Heart left ventricle (tissue), 16 donors: ENCODE measurements at regions not wholly inside any gene's neighbourhood (a gene's known extent, or its start where the extent isn't known, plus 50 kb on each side); places are given as distances from the start of the nearest gene placed in this dataset.

Experiments used
- ATAC-seq, 4 donors: fragments of 200-7000 bp; cut with Tn5 transposase; one replicate each; pipeline ENCODE4 v1.9.1; 2020 to 2022; ENCODE audit warnings: moderate library complexity in 4 of 4, mild to moderate bottlenecking in 3 of 4, moderate number of reproducible peaks in 1 of 4
- DNase-seq, 5 donors: peaks; one replicate each; pipeline ENCODE4 v3.0.0-alpha.2; 2020
- H3K27ac ChIP-seq, 12 donors: fragments of 200-600 bp; sonication (generic) in 4 of 12; one replicate each; pipeline versions ENCODE4 v1.5.0 to v1.8.0; 2016 to 2022; ENCODE audit warnings: mild to moderate bottlenecking in 2 of 12
- H3K27me3 ChIP-seq, 9 donors: fragments of 200-600 bp; sonication (generic) in 2 of 9; one replicate each; pipeline versions ENCODE4 v1.5.1 to v1.8.0; 2016 to 2022; ENCODE audit warnings: mild to moderate bottlenecking in 3 of 9
- H3K36me3 ChIP-seq, 9 donors: fragments of 200-600 bp; sonication (generic) in 2 of 9; one replicate each; pipeline versions ENCODE4 v1.5.0 to v1.8.0; 2018 to 2022; ENCODE audit warnings: mild to moderate bottlenecking in 2 of 9
- H3K4me1 ChIP-seq, 12 donors: fragments of 200-600 bp; sonication (generic) in 4 of 12; one replicate each; pipeline versions ENCODE4 v1.5.0 to v1.8.0; 2016 to 2022; ENCODE audit warnings: mild to moderate bottlenecking in 3 of 12
- H3K4me3 ChIP-seq, 12 donors: fragments of 200-600 bp; sonication (generic) in 4 of 12; one replicate each; pipeline versions ENCODE4 v1.5.0 to v1.8.0; 2017 to 2022; ENCODE audit warnings: mild to moderate bottlenecking in 9 of 12, moderate library complexity in 4 of 12
- H3K9me3 ChIP-seq, 12 donors: fragments of 200-600 bp; sonication (generic) in 4 of 12; one replicate each; pipeline versions ENCODE4 v1.5.0 to v1.8.0; 2016 to 2022; ENCODE audit warnings: mild to moderate bottlenecking in 1 of 12
- POLR2A ChIP-seq, 2 donors: fragments of 450-650 bp; IDR thresholded peaks; one replicate each; pipeline ENCODE4 v1.6.1; 2017; ENCODE audit warnings: antibody characterized with exemption in 2 of 2, mild to moderate bottlenecking in 2 of 2, moderate library complexity in 2 of 2
- WGBS, 4 donors: extraction: QIAGEN DNeasy Blood & Tissue Kit in 2 of 4; methylation state at CpG; one replicate each; pipeline versions ENCODE4 v1.1.5 to v1.1.7; 2013 to 2018; 5-methylcytosine and 5-hydroxymethylcytosine counted together
- intact Hi-C, 10 donors: fragments of 100-400 bp; cut with DNase I; formaldehyde crosslinking; loops; one replicate each; pipeline versions ENCODE4 v1.11.1 to v1.14.2; 2022
- TF ChIP-seq, protein P1 (sequence below), 12 donors: fragments of 200-600 bp; sonication (generic) in 4 of 12; IDR thresholded peaks; one replicate each; pipeline versions ENCODE4 v1.5.0 to v1.8.0; 2018 to 2022; ENCODE audit warnings: antibody characterized with exemption in 12 of 12, mild to moderate bottlenecking in 5 of 12
- donor health status: ischemic (EF 13 %, LVEDD 7.1; RV severe dilation, severe dysfunction).
- donor health status: healthy with polysubstance abuse.
- donor health status: DM: no; HTN: yes; CAD: no.
- donor health status: DM: no; HTN: no; CAD: no.
- donor health status: ischemic (EF 25% LVEDD 6.9; RV normal size, moderate dysfunction).
- donor health status: ischemic (EF 25% LVEDD 5.7; RV mildly dilated, moderate dysfunction).
- donor health status: healthy.
- donor health status: DM: yes; HTN: yes; CAD: no.
- donor health status: ischemic (EF 35%, LVEDD 5.7; RV mildly dilated, moderate dysfunction).
- donor health status: nonischemic (EF 11% LVEDD 7.7; RV severe dilation, severe dysfunction).
- donor health status: DM: yes; HTN: yes; CAD: no.
- donor health status: PGD.
- donor health status: ischemic (EF 29% LVEDD 5.4; RV normal size, mild dysfunction).
- donor health status: nonischemic (EF 23%, LVEDD 6.1; RV moderate dilation, normal function).

DNA sequence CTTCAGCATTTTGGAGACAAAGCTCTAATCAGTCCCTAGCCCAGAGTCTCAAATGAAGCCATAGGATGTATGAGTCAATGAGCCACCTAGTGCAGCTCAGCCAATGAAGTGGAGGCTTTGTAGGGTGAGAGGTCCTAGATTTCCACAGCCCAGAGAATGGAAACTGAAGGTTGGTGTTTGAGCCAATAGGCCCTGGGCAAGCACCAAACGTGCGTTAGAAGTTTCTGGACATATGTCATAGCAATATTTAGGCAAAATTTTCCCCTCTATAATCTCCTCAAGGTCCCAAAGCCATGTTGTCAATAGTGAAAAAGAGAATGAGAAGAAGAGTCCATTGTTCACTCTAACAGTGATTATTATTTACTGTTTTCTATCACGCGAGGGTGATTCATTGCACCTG is 361.3 kb downstream of the PLPP3 start:
- Histone ChIP-seq H3K4me3 (no peak overlapping the region), H3K4me1 (peaks cover 0 to 4% (median 0%) of the 10 kb centered on the region in 12 donors), H3K27me3 (no peaks in the 10 kb centered on the region), H3K9me3 (no peaks in the 10 kb centered on the region), H3K36me3 (no peaks in the 10 kb centered on the region), H3K27ac (no peak overlapping the region)
- ATAC-seq, result no peak
- 90 to 97% (median 95%) methylated on average over 4 of the region's 4 CpGs for WGBS, 4 donors
- DNase-seq, result no peak
- intact Hi-C loops, result no loop called here
- TF ChIP-seq, protein P1, sequence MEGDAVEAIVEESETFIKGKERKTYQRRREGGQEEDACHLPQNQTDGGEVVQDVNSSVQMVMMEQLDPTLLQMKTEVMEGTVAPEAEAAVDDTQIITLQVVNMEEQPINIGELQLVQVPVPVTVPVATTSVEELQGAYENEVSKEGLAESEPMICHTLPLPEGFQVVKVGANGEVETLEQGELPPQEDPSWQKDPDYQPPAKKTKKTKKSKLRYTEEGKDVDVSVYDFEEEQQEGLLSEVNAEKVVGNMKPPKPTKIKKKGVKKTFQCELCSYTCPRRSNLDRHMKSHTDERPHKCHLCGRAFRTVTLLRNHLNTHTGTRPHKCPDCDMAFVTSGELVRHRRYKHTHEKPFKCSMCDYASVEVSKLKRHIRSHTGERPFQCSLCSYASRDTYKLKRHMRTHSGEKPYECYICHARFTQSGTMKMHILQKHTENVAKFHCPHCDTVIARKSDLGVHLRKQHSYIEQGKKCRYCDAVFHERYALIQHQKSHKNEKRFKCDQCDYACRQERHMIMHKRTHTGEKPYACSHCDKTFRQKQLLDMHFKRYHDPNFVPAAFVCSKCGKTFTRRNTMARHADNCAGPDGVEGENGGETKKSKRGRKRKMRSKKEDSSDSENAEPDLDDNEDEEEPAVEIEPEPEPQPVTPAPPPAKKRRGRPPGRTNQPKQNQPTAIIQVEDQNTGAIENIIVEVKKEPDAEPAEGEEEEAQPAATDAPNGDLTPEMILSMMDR (IDR thresholded peaks at IDR 0.05), result no peak
- no peak for TF ChIP-seq POLR2A (IDR thresholded peaks at IDR 0.05)

DNA sequence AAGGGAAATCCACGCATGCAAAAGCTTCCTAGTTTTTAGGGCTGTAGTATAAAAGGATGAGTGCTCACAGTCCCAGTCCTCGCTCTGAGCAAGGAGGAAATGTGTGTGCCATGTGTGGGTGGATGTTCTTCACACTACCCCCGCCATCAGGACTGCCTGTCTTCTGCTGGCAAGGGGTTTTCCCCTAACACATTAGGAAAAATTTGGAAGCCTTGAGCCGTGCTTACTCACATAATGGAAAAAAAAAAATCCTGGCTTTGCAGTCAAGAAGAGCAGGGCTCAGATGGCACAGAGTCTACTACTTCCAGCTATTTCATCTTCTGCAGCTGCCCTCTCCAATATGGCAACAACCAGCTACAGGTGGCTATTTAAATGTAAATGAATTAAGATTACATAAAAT is 363.1 kb downstream of the PLPP3 start:
- TF ChIP-seq, protein P1 (IDR thresholded peaks at IDR 0.05), result no peak
- no peak for TF ChIP-seq POLR2A (IDR thresholded peaks at IDR 0.05)
- DNase-seq (no peak), ATAC-seq (peak in 3 of 4 donors; percentile 16 to 54 (median 46))
- WGBS, 4 donors, result 62 to 74% (median 70%) methylated on average over 4 of the region's 4 CpGs
- intact Hi-C loops, result no loop called here
- Histone ChIP-seq H3K4me3 (no peak overlapping the region), H3K27ac (no peak overlapping the region), H3K4me1 (no peaks in the 10 kb centered on the region), H3K36me3 (no peaks in the 10 kb centered on the region), H3K27me3 (no peaks in the 10 kb centered on the region), H3K9me3 (no peaks in the 10 kb centered on the region)

DNA sequence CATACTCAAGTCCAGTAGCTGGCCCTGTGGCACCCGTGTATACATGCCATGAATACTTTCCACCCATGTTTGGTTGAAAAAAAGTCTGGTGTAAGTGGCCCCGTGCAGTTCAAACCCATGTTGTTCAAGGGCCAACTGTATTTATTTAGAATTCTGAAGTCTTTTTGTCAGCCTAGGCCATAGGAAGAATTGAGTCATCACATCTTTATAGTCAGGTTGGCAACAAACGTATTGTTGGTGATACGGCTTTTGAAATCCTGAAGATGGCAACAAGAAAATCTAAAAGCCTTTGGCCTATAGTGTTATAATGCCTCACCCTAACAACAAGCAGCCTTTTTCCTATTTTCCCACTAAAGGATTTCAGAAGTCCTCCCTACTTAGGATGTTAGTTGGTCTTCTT is 363.6 kb downstream of the PLPP3 start:
- no peak for ATAC-seq
- no peaks in the 10 kb centered on the region for H3K9me3 ChIP-seq
- no peak overlapping the region for H3K4me3 ChIP-seq
- H3K36me3 ChIP-seq, result no peaks in the 10 kb centered on the region
- no peak for DNase-seq
- H3K4me1 ChIP-seq, result no peaks in the 10 kb centered on the region
- intact Hi-C loops, result no loop called here
- no peak for TF ChIP-seq POLR2A (IDR thresholded peaks at IDR 0.05)
- TF ChIP-seq, protein P1 (IDR thresholded peaks at IDR 0.05), result no peak
- 79 to 98% (median 95%) methylated on average over 4 of the region's 4 CpGs for WGBS, 4 donors
- H3K27ac ChIP-seq, result no peak overlapping the region
- H3K27me3 ChIP-seq, result no peaks in the 10 kb centered on the region

DNA sequence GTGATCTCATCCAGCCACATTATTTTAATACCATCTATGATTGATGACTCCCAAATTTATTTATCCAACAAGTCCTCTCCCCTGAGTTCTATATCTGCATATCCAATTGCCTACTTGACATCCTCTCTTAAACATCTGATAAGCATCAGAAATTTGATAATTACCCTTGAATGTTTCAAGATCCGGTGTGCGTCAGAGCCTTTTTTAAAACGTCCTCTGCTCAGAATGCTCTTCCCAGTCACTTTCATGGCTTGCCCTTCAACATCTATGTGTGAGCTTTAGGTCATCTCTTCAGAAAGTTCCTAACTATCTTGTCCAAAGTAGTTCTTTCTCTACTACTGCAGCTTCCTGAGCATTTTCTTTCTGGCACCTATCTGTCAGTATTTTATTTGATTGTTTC is 364.3 kb downstream of the PLPP3 start:
- DNase-seq (no peak), ATAC-seq (no peak)
- no peaks in the 10 kb centered on the region for H3K4me1 ChIP-seq
- intact Hi-C loops, result no loop called here
- no peaks in the 10 kb centered on the region for H3K9me3 ChIP-seq
- H3K36me3 ChIP-seq, result no peaks in the 10 kb centered on the region
- H3K27me3 ChIP-seq, result no peaks in the 10 kb centered on the region
- H3K4me3 ChIP-seq, result no peak overlapping the region
- H3K27ac ChIP-seq, result no peak overlapping the region
- 85 to 93% (median 87%) methylated on average over 3 of the region's 3 CpGs for WGBS, 4 donors
- no peak for TF ChIP-seq POLR2A (IDR thresholded peaks at IDR 0.05)
- TF ChIP-seq, protein P1 (IDR thresholded peaks at IDR 0.05), result no peak
